IPS-18a (cell line): ENCODE measurements at regions not wholly inside any gene's neighbourhood (a gene's known extent, or its start where the extent isn't known, plus 50 kb on each side); places are given as distances from the start of the nearest gene placed in this dataset.

ENCODE experiments used
- H3K27ac ChIP-seq: one replicate; pipeline ENCODE4 v1.5.1; 2013; ENCODE audit warnings: low read length
- H3K27me3 ChIP-seq: one replicate; pipeline ENCODE4 v1.6.1; 2013; ENCODE audit warnings: mild to moderate bottlenecking, low read length; ENCODE audit not compliant: control insufficient read depth, insufficient read depth
- H3K36me3 ChIP-seq: one replicate; pipeline ENCODE4 v1.6.1; 2013; ENCODE audit warnings: low read depth, low read length; ENCODE audit not compliant: control insufficient read depth
- H3K4me1 ChIP-seq: one replicate; pipeline ENCODE4 v1.6.1; 2013; ENCODE audit warnings: low read depth, low read length; ENCODE audit not compliant: control insufficient read depth
- H3K4me3 ChIP-seq: one replicate; pipeline ENCODE4 v1.5.1; 2013; ENCODE audit warnings: low read length
- H3K9ac ChIP-seq: one replicate; pipeline ENCODE4 v1.6.1; 2013; ENCODE audit warnings: mild to moderate bottlenecking, low read length, moderate library complexity
- H3K9me3 ChIP-seq: one replicate; pipeline ENCODE4 v1.6.1; 2013; ENCODE audit warnings: low read depth, low read length; ENCODE audit not compliant: control insufficient read depth

DNA sequence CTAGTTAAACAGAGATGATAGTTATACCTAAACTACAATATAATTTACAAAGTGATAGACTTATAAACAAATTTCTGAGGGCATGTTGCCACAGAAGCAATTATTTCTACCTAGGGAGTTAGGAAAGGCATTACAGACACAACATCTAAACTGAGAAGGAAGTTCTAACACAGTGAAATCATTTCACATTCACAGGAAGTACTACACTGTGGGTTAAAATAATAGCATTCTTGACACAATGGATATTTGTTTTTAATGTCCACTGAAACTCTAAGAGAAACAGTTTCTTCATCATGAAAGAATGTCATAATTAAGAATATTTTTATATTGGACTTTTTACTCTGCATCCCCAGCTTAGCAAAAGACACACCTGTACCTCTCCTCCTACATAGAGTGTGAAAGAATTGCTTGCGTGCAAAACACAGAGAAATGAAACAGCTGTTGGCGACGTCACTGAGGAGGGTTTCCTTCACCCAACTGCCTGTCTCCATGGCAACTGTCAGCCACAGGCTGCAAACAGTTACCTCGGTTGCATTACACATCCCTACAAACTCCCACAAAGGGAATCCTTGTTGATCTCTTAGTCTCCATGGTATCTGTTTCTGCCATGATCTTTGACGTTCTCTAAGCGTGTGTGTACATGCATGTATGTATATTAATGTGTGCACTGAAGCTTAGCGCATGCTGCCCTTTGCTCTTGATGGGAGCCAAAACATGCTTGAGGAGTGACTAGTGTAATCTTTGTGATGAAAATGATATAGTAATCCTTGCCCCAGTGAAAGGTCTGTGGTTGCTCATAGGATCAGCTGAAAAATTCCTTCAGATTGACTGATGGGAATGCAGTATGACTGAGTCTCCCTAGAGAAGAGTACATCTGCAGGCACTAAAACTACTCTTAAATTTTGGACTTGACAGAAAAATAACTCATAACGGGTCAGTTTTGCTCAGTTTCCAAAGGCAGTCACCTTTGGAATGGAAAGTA, 168.5 kb downstream of the ACTL7B start:
- Histone ChIP-seq H3K9me3 (no peaks in the 10 kb centered on the region), H3K36me3 (no peaks in the 10 kb centered on the region), H3K4me1 (no peaks in the 10 kb centered on the region), H3K27ac (no peak overlapping the region), H3K27me3 (no peaks in the 10 kb centered on the region), H3K4me3 (no peak overlapping the region), H3K9ac (no peak overlapping the region)

- no peak overlapping the region for H3K4me3 ChIP-seq
- H3K9ac ChIP-seq, result no peak overlapping the region
- no peak overlapping the region for H3K27ac ChIP-seq
- H3K27me3 ChIP-seq, result no peaks in the 10 kb centered on the region
- H3K9me3 ChIP-seq, result no peaks in the 10 kb centered on the region
- no peaks in the 10 kb centered on the region for H3K4me1 ChIP-seq
- no peaks in the 10 kb centered on the region for H3K36me3 ChIP-seq
These were observed 171.3 kb downstream of the ACTL7B start for GRCh38 chr9:108684288-108685025.

DNA sequence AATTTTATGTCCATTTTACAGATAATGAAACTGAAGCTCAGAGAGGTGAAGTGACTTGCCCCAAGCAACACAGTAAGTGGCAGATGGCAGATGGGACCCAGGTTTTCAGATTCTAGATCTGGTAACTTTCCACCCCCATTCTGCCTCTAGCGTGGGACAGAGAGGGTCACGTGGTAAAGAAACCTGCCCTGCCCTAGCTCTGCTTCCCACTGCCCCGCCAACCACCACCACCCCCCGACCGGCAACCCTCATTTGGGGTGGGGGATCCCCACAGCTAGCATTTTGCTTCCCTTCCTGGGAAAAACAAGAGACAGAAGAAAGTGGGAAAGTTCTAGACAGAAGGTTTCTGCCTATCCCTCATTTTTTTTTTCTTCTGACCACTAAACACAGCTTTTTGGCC, 172.5 kb downstream of the ACTL7B start:
- Histone ChIP-seq H3K27me3 (no peaks in the 10 kb centered on the region), H3K9me3 (no peaks in the 10 kb centered on the region), H3K4me3 (no peak overlapping the region), H3K4me1 (no peaks in the 10 kb centered on the region), H3K27ac (no peak overlapping the region), H3K9ac (no peak overlapping the region), H3K36me3 (no peaks in the 10 kb centered on the region)

GRCh38 chr9:108681851-108682590, 173.8 kb downstream of the ACTL7B start:
- H3K9me3 ChIP-seq, result no peaks in the 10 kb centered on the region
- no peaks in the 10 kb centered on the region for H3K27me3 ChIP-seq
- H3K4me3 ChIP-seq, result no peak overlapping the region
- H3K36me3 ChIP-seq, result no peaks in the 10 kb centered on the region
- no peak overlapping the region for H3K9ac ChIP-seq
- peaks cover 2% of the 10 kb centered on the region for H3K4me1 ChIP-seq
- H3K27ac ChIP-seq, result no peak overlapping the region

DNA sequence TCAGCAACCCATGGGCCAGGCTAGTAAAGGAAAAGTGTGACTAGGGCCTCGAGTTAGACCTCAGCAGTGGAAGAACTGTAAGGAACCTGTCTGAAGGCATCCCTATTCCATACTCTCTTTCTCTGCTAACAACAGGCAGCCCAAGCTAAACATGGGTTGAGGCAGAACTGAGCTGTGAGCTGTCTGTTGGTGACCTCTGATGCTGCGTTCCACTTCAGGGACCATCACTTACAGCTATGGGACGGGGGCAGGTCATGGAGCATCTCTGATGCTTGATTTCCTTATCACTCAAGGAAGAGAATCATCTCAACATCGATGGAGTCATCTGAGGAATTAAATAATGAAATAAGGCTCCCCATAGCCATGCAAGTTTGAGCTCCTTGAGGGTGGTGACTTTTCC, 174.8 kb downstream of the ACTL7B start:
- Histone ChIP-seq H3K4me3 (no peak overlapping the region), H3K27ac (no peak overlapping the region), H3K4me1 (peaks cover 13% of the 10 kb centered on the region), H3K36me3 (no peaks in the 10 kb centered on the region), H3K9ac (no peak overlapping the region), H3K9me3 (no peaks in the 10 kb centered on the region), H3K27me3 (no peaks in the 10 kb centered on the region)

DNA sequence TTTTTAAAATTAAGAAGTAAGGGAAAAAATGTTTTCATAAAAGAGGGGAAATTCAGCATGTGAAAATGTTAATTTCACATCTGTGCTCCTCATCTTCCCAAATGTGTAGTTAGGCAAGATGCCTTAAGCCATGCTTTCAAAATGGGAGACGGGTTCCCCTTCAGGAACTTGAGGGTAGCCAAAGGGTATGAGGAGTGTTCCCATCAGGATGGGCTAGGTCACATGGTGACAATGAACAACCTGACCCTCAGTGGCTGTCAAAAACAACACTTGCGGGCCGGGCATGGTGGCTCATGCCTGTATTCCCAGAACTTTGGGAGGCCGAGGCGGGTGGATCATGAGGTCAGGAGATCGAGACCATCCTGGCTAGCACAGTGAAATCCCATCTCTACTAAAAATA, 178.0 kb downstream of the ACTL7B start:
- no peaks in the 10 kb centered on the region for H3K36me3 ChIP-seq
- H3K4me3 ChIP-seq, result no peak overlapping the region
- peaks cover 16% of the 10 kb centered on the region for H3K4me1 ChIP-seq
- H3K27ac ChIP-seq, result no peak overlapping the region
- H3K9ac ChIP-seq, result no peak overlapping the region
- H3K27me3 ChIP-seq, result no peaks in the 10 kb centered on the region
- no peaks in the 10 kb centered on the region for H3K9me3 ChIP-seq

- Histone ChIP-seq H3K36me3 (no peaks in the 10 kb centered on the region), H3K27me3 (no peaks in the 10 kb centered on the region), H3K4me3 (no peak overlapping the region)
These were observed 179.4 kb downstream of the ACTL7B start for GRCh38 chr9:108676355-108676754.

DNA sequence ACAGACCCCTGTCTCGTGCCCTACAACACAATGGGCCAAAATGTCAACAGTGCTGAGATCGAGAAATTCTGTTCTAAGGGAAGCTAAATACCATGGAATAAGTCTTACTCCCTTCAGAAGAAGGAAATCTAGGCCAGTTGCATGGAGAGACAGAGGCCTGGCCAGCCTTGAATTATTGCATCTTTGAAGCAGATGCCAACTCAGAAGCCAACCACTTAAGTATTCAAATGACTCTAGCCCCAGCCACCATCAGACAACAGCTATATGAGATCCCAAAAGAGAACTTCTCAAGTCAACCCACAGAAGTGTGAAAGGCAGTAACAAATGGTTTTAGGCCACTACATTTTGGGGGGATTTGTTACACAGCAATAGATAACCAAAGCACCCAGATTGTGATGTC, 180.1 kb downstream of the ACTL7B start:
- no peak overlapping the region for H3K9ac ChIP-seq
- no peaks in the 10 kb centered on the region for H3K9me3 ChIP-seq
- peaks cover 16% of the 10 kb centered on the region for H3K4me1 ChIP-seq
- no peak overlapping the region for H3K27ac ChIP-seq
- H3K36me3 ChIP-seq, result no peaks in the 10 kb centered on the region
- no peaks in the 10 kb centered on the region for H3K27me3 ChIP-seq
- H3K4me3 ChIP-seq, result no peak overlapping the region

More at GRCh38 chr9:108676355-108676754, 179.4 kb downstream of the ACTL7B start:
- H3K27ac ChIP-seq, result no peak overlapping the region
- no peak overlapping the region for H3K9ac ChIP-seq
- H3K9me3 ChIP-seq, result no peaks in the 10 kb centered on the region
- H3K4me1 ChIP-seq, result peaks cover 16% of the 10 kb centered on the region

DNA sequence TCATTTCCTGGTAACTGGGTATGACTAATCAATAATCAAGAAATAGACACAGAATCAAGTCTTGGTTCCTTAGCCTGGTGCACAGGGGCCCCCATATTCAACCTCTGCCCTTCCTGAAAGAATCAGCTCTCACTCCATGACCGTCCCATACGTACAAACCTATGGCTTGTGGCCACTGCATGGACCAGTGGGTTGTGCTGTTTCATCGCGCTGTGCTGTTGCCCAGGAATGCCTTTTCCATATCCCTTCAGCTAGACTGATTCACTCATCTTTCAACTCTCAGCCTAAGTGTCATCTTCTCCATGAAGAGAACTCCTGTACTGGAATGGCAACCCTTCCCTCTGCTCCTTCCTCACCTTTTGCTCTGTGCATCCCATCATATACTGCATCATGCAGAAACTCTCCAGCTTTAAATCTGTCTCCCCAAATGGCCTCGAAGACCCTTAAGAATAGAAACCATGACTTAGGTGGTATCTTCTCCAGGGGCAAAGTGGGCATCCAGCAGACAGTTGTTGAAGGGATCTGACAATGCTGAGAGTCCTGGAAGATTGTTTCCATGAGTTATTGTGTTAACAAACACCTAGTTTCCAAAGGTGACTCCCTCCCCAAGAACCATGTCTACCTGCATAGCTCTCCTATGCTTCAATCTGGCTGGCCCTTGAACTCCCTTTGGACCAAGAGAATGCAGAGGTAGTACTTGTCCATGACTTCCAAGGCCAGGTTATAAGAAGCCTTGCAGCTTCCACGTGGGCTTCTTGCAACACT, 180.8 kb downstream of the ACTL7B start:
- H3K27ac ChIP-seq, result no peak overlapping the region
- H3K36me3 ChIP-seq, result no peaks in the 10 kb centered on the region
- H3K4me3 ChIP-seq, result no peak overlapping the region
- peaks cover 16% of the 10 kb centered on the region for H3K4me1 ChIP-seq
- no peaks in the 10 kb centered on the region for H3K9me3 ChIP-seq
- H3K27me3 ChIP-seq, result no peaks in the 10 kb centered on the region
- no peak overlapping the region for H3K9ac ChIP-seq

DNA sequence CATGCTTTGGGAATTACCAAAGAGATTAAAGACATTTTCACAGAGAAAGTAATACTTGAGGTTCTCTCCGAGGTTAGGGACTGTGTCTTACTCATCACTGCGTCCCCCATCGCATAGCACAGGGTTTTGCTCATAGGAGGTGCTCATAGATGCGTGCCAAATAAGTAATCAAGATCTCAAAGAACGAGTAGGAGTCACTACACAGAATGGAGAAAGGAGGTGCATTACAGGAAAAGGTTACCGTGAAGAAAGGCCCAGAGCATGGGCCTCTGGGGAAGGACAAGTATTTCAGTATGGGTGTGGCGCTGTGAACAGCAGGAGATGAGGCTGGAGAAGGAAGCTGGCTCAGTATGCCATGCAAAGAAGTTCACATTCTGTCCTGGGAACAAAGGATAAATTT, 182.4 kb downstream of the ACTL7B start:
- Histone ChIP-seq H3K4me1 (peaks cover 16% of the 10 kb centered on the region), H3K9ac (no peak overlapping the region), H3K27me3 (no peaks in the 10 kb centered on the region), H3K9me3 (no peaks in the 10 kb centered on the region), H3K4me3 (no peak overlapping the region), H3K36me3 (no peaks in the 10 kb centered on the region), H3K27ac (no peak overlapping the region)
